ENCODE measurements at regions not wholly inside any gene's neighbourhood (a gene's known extent, or its start where the extent isn't known, plus 50 kb on each side); places are given as distances from the start of the nearest gene placed in this dataset.

DNA sequence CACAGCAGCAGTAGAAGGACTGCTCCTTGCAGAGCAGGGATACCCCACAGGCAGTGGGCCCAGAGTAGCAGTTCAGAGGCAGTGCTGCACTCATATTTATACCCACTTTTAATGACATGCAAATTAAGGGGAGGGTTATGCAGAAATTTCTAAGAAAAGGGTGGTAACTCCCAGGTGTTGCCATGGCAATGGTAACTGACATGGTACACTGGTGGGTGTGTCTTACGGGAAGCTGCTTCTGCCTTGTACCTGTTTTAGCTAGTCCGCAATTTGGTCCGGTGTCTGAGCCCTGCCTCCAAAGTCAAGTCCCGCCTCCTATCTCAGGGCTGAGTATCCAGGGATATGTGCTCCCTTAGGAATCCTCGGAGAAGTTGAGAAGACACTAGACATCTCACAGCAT lies 79.2 kb upstream of the UQCRFS1 start:
- Mint-ChIP-seq H3K27ac (no peak overlapping the region), H3K4me3 (no peak overlapping the region), H3K4me1 (no peaks in the 10 kb centered on the region), H3K27me3 (peaks cover 10% of the 10 kb centered on the region), H3K9me3 (ENCODE audit: insufficient read depth) (no peaks in the 10 kb centered on the region)
- ATAC-seq (ENCODE audit: low read depth) (no peak), DNase-seq (no peak)
- WGBS (ENCODE audit: insufficient coverage) = 89% methylated on average over 4 of the region's 5 CpGs
- Histone ChIP-seq H2AFZ (ENCODE audit: insufficient read depth, low read depth, low read length, poor library complexity, severe bottlenecking) (no peak overlapping the region), H3K4me2 (replicated peaks; ENCODE audit: low read depth, low read length, poor library complexity, severe bottlenecking) (no peak overlapping the region), H3K4me3 (ENCODE audit: control extremely low read depth in 1 of 5, extremely low read depth in 1 of 5, insufficient read depth in 1 of 5, low read depth in 2 of 5, low read length in 4 of 5) (no peak overlapping the region), H3K9me3 (ENCODE audit: control extremely low read depth in 1 of 3, control insufficient read depth in 2 of 3, insufficient read depth in 1 of 3, low read length in 2 of 3) (peaks cover 0 to 18% (median 0%) of the 10 kb centered on the region in 3 donors), H3K9ac (ENCODE audit: low read length) (no peak overlapping the region), H3K4me1 (ENCODE audit: control insufficient read depth in 2 of 2, insufficient read depth in 2 of 2, low read length in 2 of 2) (no peaks in the 10 kb centered on the region), H3K27me3 (replicated peaks in 1 of 4; ENCODE audit: control extremely low read depth in 1 of 4, control insufficient read depth in 3 of 4, insufficient read depth in 4 of 4, low read length in 3 of 4) (no peaks in the 10 kb centered on the region), H3K79me2 (ENCODE audit: control insufficient read depth, insufficient read depth, low read length) (no peaks in the 10 kb centered on the region), H4K20me1 (ENCODE audit: control insufficient read depth, insufficient read depth, low read length, poor library complexity, severe bottlenecking) (no peaks in the 10 kb centered on the region), H3K27ac (ENCODE audit: low read length in 2 of 2) (no peak overlapping the region), H3K36me3 (replicated peaks in 1 of 2; ENCODE audit: control extremely low read depth in 1 of 2, control insufficient read depth in 1 of 2, extremely low read depth in 1 of 2, insufficient read depth in 2 of 2, low read length in 1 of 2) (no peaks in the 10 kb centered on the region)
- CTCF ChIA-PET = no interaction called here
- no peak for TF ChIP-seq EZH2 (IDR thresholded peaks at IDR 0.05; ENCODE audit: borderline replicate concordance, insufficient read depth, low read depth, low read length, poor library complexity, severe bottlenecking)
- TF ChIP-seq, protein P1, sequence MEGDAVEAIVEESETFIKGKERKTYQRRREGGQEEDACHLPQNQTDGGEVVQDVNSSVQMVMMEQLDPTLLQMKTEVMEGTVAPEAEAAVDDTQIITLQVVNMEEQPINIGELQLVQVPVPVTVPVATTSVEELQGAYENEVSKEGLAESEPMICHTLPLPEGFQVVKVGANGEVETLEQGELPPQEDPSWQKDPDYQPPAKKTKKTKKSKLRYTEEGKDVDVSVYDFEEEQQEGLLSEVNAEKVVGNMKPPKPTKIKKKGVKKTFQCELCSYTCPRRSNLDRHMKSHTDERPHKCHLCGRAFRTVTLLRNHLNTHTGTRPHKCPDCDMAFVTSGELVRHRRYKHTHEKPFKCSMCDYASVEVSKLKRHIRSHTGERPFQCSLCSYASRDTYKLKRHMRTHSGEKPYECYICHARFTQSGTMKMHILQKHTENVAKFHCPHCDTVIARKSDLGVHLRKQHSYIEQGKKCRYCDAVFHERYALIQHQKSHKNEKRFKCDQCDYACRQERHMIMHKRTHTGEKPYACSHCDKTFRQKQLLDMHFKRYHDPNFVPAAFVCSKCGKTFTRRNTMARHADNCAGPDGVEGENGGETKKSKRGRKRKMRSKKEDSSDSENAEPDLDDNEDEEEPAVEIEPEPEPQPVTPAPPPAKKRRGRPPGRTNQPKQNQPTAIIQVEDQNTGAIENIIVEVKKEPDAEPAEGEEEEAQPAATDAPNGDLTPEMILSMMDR (IDR thresholded peaks at IDR 0.05) = no peak
- intact Hi-C loops (cut with micrococcal nuclease) = no loop called here
- POLR2A ChIA-PET = no interaction called here

DNA sequence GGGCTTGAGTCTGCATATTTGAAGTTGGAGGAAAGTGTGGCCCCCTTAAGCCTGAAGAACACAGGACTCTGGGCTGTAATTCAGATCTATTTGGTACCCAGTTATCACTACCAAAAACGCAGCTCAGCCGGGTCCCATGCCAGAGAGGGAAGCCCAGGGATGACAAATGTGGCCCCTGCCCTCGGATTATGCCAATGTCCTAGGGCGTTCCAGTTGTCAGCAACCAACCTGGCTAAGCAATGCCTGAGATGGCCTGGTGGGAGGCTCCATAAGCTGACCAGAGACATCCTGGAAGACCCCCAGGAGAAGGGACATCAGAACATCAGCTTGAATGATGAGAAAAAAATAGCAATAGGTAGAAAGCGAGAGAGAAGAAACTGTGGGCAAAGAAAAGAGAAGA lies 79.6 kb upstream of the UQCRFS1 start:
- Histone ChIP-seq H3K36me3 (replicated peaks in 1 of 2; ENCODE audit: control extremely low read depth in 1 of 2, control insufficient read depth in 1 of 2, extremely low read depth in 1 of 2, insufficient read depth in 2 of 2, low read length in 1 of 2) (no peaks in the 10 kb centered on the region), H3K27ac (ENCODE audit: low read length in 2 of 2) (no peak overlapping the region), H3K4me1 (ENCODE audit: control insufficient read depth in 2 of 2, insufficient read depth in 2 of 2, low read length in 2 of 2) (no peaks in the 10 kb centered on the region), H3K4me2 (replicated peaks; ENCODE audit: low read depth, low read length, poor library complexity, severe bottlenecking) (no peak overlapping the region), H3K9me3 (ENCODE audit: control extremely low read depth in 1 of 3, control insufficient read depth in 2 of 3, insufficient read depth in 1 of 3, low read length in 2 of 3) (peaks cover 0 to 18% (median 0%) of the 10 kb centered on the region in 3 donors), H3K27me3 (replicated peaks in 1 of 4; ENCODE audit: control extremely low read depth in 1 of 4, control insufficient read depth in 3 of 4, insufficient read depth in 4 of 4, low read length in 3 of 4) (no peaks in the 10 kb centered on the region), H2AFZ (ENCODE audit: insufficient read depth, low read depth, low read length, poor library complexity, severe bottlenecking) (no peak overlapping the region), H4K20me1 (ENCODE audit: control insufficient read depth, insufficient read depth, low read length, poor library complexity, severe bottlenecking) (no peaks in the 10 kb centered on the region), H3K4me3 (ENCODE audit: control extremely low read depth in 1 of 5, extremely low read depth in 1 of 5, insufficient read depth in 1 of 5, low read depth in 2 of 5, low read length in 4 of 5) (no peak overlapping the region), H3K79me2 (ENCODE audit: control insufficient read depth, insufficient read depth, low read length) (no peaks in the 10 kb centered on the region), H3K9ac (ENCODE audit: low read length) (no peak overlapping the region)
- no peak for TF ChIP-seq EZH2 (IDR thresholded peaks at IDR 0.05; ENCODE audit: borderline replicate concordance, insufficient read depth, low read depth, low read length, poor library complexity, severe bottlenecking)
- TF ChIP-seq, protein P1 (IDR thresholded peaks at IDR 0.05) = no peak
- ChIA-PET POLR2A (no interaction called here), CTCF (no interaction called here)
- Mint-ChIP-seq H3K27me3 (peaks cover 10% of the 10 kb centered on the region), H3K27ac (no peak overlapping the region), H3K4me3 (no peak overlapping the region), H3K4me1 (no peaks in the 10 kb centered on the region), H3K9me3 (ENCODE audit: insufficient read depth) (no peaks in the 10 kb centered on the region)
- no peak for ATAC-seq (ENCODE audit: low read depth)
- intact Hi-C loops (cut with micrococcal nuclease) = no loop called here
- DNase-seq = no peak
- WGBS (ENCODE audit: insufficient coverage) = 71% methylated on average over 5 of the region's 5 CpGs
